ENCODE measurements at regions not wholly inside any gene's neighbourhood (a gene's known extent, or its start where the extent isn't known, plus 50 kb on each side); places are given as distances from the start of the nearest gene placed in this dataset.

- Histone ChIP-seq H2AFZ (ENCODE audit: low read depth, low read length) (no peak overlapping the region), H2BK12ac (ENCODE audit: low read length in 2 of 2) (no peak overlapping the region), H4K91ac (ENCODE audit: low read length) (no peak overlapping the region), H3K23ac (ENCODE audit: low read length in 2 of 2) (no peak overlapping the region), H4K8ac (ENCODE audit: low read length) (no peak overlapping the region), H2AK5ac (ENCODE audit: low read length, severe bottlenecking) (no peak overlapping the region), H3K79me1 (replicated peaks; ENCODE audit: low read length, poor library complexity, severe bottlenecking) (no peaks in the 10 kb centered on the region), H3K27ac (ENCODE audit: low read length, poor library complexity, severe bottlenecking) (no peak overlapping the region), H3K18ac (ENCODE audit: low read depth in 1 of 2, low read length in 2 of 2) (no peak overlapping the region), H3K4me3 (ENCODE audit: insufficient read depth in 1 of 2, low read depth in 1 of 2, low read length in 2 of 2) (no peak overlapping the region), H3K36me3 (ENCODE audit: control insufficient read depth in 1 of 2, insufficient read depth in 2 of 2, low read depth in 1 of 2, low read length in 2 of 2) (no peaks in the 10 kb centered on the region), H2BK5ac (ENCODE audit: low read depth, low read length, poor library complexity, severe bottlenecking) (no peak overlapping the region), H3K4me1 (ENCODE audit: control insufficient read depth, insufficient read depth, low read depth, low read length) (no peaks in the 10 kb centered on the region), H3K9me3 (ENCODE audit: control insufficient read depth, low read length) (no peaks in the 10 kb centered on the region), H2BK120ac (ENCODE audit: low read depth, low read length) (no peak overlapping the region), H2BK15ac (ENCODE audit: low read depth, poor library complexity, severe bottlenecking) (no peak overlapping the region), H3K4me2 (ENCODE audit: low read length, poor library complexity, severe bottlenecking) (no peak overlapping the region), H3K4ac (ENCODE audit: low read depth in 1 of 2, low read length in 2 of 2) (no peak overlapping the region), H3K27me3 (ENCODE audit: control insufficient read depth in 1 of 2, insufficient read depth in 1 of 2, low read length in 2 of 2) (peaks cover 10 to 23% of the 10 kb centered on the region in 2 experiments), H3K14ac (ENCODE audit: low read length in 2 of 2) (peak overlapping the region in 1 of 2 experiments; percentile 60), H3K9ac (ENCODE audit: low read length) (no peak overlapping the region)
- 90% methylated on average over 1 of the region's 1 CpG for WGBS
- no peak for DNase-seq
These were observed 95.4 kb upstream of the KLF4 start for GRCh38 chr9:107584944-107585343.

GRCh38 chr9:107584186-107584585, 94.6 kb upstream of the KLF4 start:
- Histone ChIP-seq H3K4me3 (ENCODE audit: insufficient read depth in 1 of 2, low read depth in 1 of 2, low read length in 2 of 2) (no peak overlapping the region), H2BK12ac (ENCODE audit: low read length in 2 of 2) (no peak overlapping the region), H3K23ac (ENCODE audit: low read length in 2 of 2) (no peak overlapping the region), H4K8ac (ENCODE audit: low read length) (no peak overlapping the region), H2AK5ac (ENCODE audit: low read length, severe bottlenecking) (no peak overlapping the region), H3K4me2 (ENCODE audit: low read length, poor library complexity, severe bottlenecking) (no peak overlapping the region), H2BK5ac (ENCODE audit: low read depth, low read length, poor library complexity, severe bottlenecking) (no peak overlapping the region), H2BK15ac (ENCODE audit: low read depth, poor library complexity, severe bottlenecking) (no peak overlapping the region), H3K18ac (ENCODE audit: low read depth in 1 of 2, low read length in 2 of 2) (no peak overlapping the region), H3K36me3 (ENCODE audit: control insufficient read depth in 1 of 2, insufficient read depth in 2 of 2, low read depth in 1 of 2, low read length in 2 of 2) (no peaks in the 10 kb centered on the region), H3K14ac (ENCODE audit: low read length in 2 of 2) (no peak overlapping the region), H3K9me3 (ENCODE audit: control insufficient read depth, low read length) (no peaks in the 10 kb centered on the region), H2BK120ac (ENCODE audit: low read depth, low read length) (no peak overlapping the region), H2AFZ (ENCODE audit: low read depth, low read length) (peak overlapping the region; percentile 42), H3K27ac (ENCODE audit: low read length, poor library complexity, severe bottlenecking) (no peak overlapping the region), H4K91ac (ENCODE audit: low read length) (no peak overlapping the region), H3K9ac (ENCODE audit: low read length) (no peak overlapping the region), H3K79me1 (replicated peaks; ENCODE audit: low read length, poor library complexity, severe bottlenecking) (no peaks in the 10 kb centered on the region), H3K4ac (ENCODE audit: low read depth in 1 of 2, low read length in 2 of 2) (no peak overlapping the region), H3K27me3 (ENCODE audit: control insufficient read depth in 1 of 2, insufficient read depth in 1 of 2, low read length in 2 of 2) (peaks cover 9 to 23% of the 10 kb centered on the region in 2 experiments), H3K4me1 (ENCODE audit: control insufficient read depth, insufficient read depth, low read depth, low read length) (no peaks in the 10 kb centered on the region)
- WGBS: 69% methylated on average over 5 of the region's 5 CpGs
- DNase-seq: no peak

GRCh38 chr9:107577140-107577776, 87.7 kb upstream of the KLF4 start:
- no peaks in the 10 kb centered on the region for H3K4me1 ChIP-seq (ENCODE audit: control insufficient read depth, insufficient read depth, low read depth, low read length)
- H3K36me3 ChIP-seq (ENCODE audit: control insufficient read depth in 1 of 2, insufficient read depth in 2 of 2, low read depth in 1 of 2, low read length in 2 of 2): no peaks in the 10 kb centered on the region
- H3K9me3 ChIP-seq (ENCODE audit: control insufficient read depth, low read length): no peaks in the 10 kb centered on the region
- H2BK12ac ChIP-seq (ENCODE audit: low read length in 2 of 2): no peak overlapping the region
- no peak overlapping the region for H3K18ac ChIP-seq (ENCODE audit: low read depth in 1 of 2, low read length in 2 of 2)
- no peak overlapping the region for H2AFZ ChIP-seq (ENCODE audit: low read depth, low read length)
- peak overlapping the region in 1 of 2 experiments; percentile 41 for H3K14ac ChIP-seq (ENCODE audit: low read length in 2 of 2)
- H2BK5ac ChIP-seq (ENCODE audit: low read depth, low read length, poor library complexity, severe bottlenecking): no peak overlapping the region
- no peaks in the 10 kb centered on the region for H3K79me1 ChIP-seq (replicated peaks; ENCODE audit: low read length, poor library complexity, severe bottlenecking)
- H4K8ac ChIP-seq (ENCODE audit: low read length): no peak overlapping the region
- no peak overlapping the region for H3K4ac ChIP-seq (ENCODE audit: low read depth in 1 of 2, low read length in 2 of 2)
- no peak overlapping the region for H3K9ac ChIP-seq (ENCODE audit: low read length)
- H3K27me3 ChIP-seq (ENCODE audit: control insufficient read depth in 1 of 2, insufficient read depth in 1 of 2, low read length in 2 of 2): no peaks in the 10 kb centered on the region
- no peak overlapping the region for H4K91ac ChIP-seq (ENCODE audit: low read length)
- no peak overlapping the region for H2BK120ac ChIP-seq (ENCODE audit: low read depth, low read length)
- DNase-seq: no peak
- H3K27ac ChIP-seq (ENCODE audit: low read length, poor library complexity, severe bottlenecking): no peak overlapping the region
- H2BK15ac ChIP-seq (ENCODE audit: low read depth, poor library complexity, severe bottlenecking): no peak overlapping the region
- no peak overlapping the region for H2AK5ac ChIP-seq (ENCODE audit: low read length, severe bottlenecking)
- no peak overlapping the region for H3K4me2 ChIP-seq (ENCODE audit: low read length, poor library complexity, severe bottlenecking)
- no peak overlapping the region for H3K23ac ChIP-seq (ENCODE audit: low read length in 2 of 2)
- 94% methylated on average over 3 of the region's 5 CpGs for WGBS
- no peak overlapping the region for H3K4me3 ChIP-seq (ENCODE audit: insufficient read depth in 1 of 2, low read depth in 1 of 2, low read length in 2 of 2)

DNA sequence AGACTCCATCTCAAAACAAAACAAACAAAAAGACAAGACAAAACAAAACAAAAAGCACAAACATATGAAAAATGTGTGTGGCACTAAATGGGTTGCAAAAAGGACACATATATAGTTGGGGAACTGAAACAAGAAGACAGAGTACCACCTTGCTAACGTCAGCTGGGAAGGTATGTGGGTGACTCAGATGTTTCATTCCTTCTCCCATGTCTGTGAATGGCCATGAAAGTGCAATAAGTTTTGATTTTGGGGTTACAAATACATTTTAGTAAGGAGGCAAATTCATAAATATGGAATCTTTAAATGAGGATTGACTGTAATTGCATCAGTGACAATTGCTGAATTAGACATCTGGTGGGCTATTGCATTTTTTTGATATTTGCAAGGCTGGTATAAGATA, 81.6 kb upstream of the KLF4 start:
- no peak overlapping the region for H3K14ac ChIP-seq (ENCODE audit: low read length in 2 of 2)
- H3K4me2 ChIP-seq (ENCODE audit: low read length, poor library complexity, severe bottlenecking): no peak overlapping the region
- no peak overlapping the region for H3K4me3 ChIP-seq (ENCODE audit: insufficient read depth in 1 of 2, low read depth in 1 of 2, low read length in 2 of 2)
- H2BK5ac ChIP-seq (ENCODE audit: low read depth, low read length, poor library complexity, severe bottlenecking): no peak overlapping the region
- no peak overlapping the region for H2BK12ac ChIP-seq (ENCODE audit: low read length in 2 of 2)
- H3K36me3 ChIP-seq (ENCODE audit: control insufficient read depth in 1 of 2, insufficient read depth in 2 of 2, low read depth in 1 of 2, low read length in 2 of 2): no peaks in the 10 kb centered on the region
- H3K9me3 ChIP-seq (ENCODE audit: control insufficient read depth, low read length): no peaks in the 10 kb centered on the region
- 83% methylated on average over 1 of the region's 1 CpG for WGBS
- no peaks in the 10 kb centered on the region for H3K4me1 ChIP-seq (ENCODE audit: control insufficient read depth, insufficient read depth, low read depth, low read length)
- DNase-seq: no peak
- H4K8ac ChIP-seq (ENCODE audit: low read length): no peak overlapping the region
- no peaks in the 10 kb centered on the region for H3K79me1 ChIP-seq (replicated peaks; ENCODE audit: low read length, poor library complexity, severe bottlenecking)
- no peak overlapping the region for H2BK15ac ChIP-seq (ENCODE audit: low read depth, poor library complexity, severe bottlenecking)
- no peak overlapping the region for H3K23ac ChIP-seq (ENCODE audit: low read length in 2 of 2)
- no peak overlapping the region for H2AFZ ChIP-seq (ENCODE audit: low read depth, low read length)
- no peak overlapping the region for H3K18ac ChIP-seq (ENCODE audit: low read depth in 1 of 2, low read length in 2 of 2)
- no peak overlapping the region for H3K9ac ChIP-seq (ENCODE audit: low read length)
- H4K91ac ChIP-seq (ENCODE audit: low read length): no peak overlapping the region
- no peaks in the 10 kb centered on the region for H3K27me3 ChIP-seq (ENCODE audit: control insufficient read depth in 1 of 2, insufficient read depth in 1 of 2, low read length in 2 of 2)
- no peak overlapping the region for H3K27ac ChIP-seq (ENCODE audit: low read length, poor library complexity, severe bottlenecking)
- no peak overlapping the region for H2BK120ac ChIP-seq (ENCODE audit: low read depth, low read length)
- H2AK5ac ChIP-seq (ENCODE audit: low read length, severe bottlenecking): no peak overlapping the region
- H3K4ac ChIP-seq (ENCODE audit: low read depth in 1 of 2, low read length in 2 of 2): no peak overlapping the region
